Kidney (tissue), 13 donors: ENCODE measurements at regions not wholly inside any gene's neighbourhood (a gene's known extent, or its start where the extent isn't known, plus 50 kb on each side); places are given as distances from the start of the nearest gene placed in this dataset.

ENCODE experiments used
- DNase-seq, 5 donors: peaks; one replicate each; pipeline ENCODE4 v3.0.0-alpha.2; 2013 to 2020
- FAIRE-seq: peaks from 2 replicates; lab custom pipeline; 2012; peaks lifted over from hg19 to GRCh38; lab: Jason Lieb, UNC
- H3K27ac ChIP-seq, 2 donors: one replicate each; pipeline ENCODE4 v1.7.0; 2013; ENCODE audit warnings: low read depth in 2 of 2, low read length in 2 of 2, inconsistent platforms in 1 of 2
- H3K27me3 ChIP-seq: one replicate; pipeline ENCODE4 v1.7.1; 2013; ENCODE audit warnings: low read length, inconsistent platforms; ENCODE audit not compliant: control insufficient read depth, insufficient read depth
- H3K36me3 ChIP-seq, 3 donors: one replicate each; pipeline versions ENCODE4 v1.7.0 to v1.7.1; 2013; ENCODE audit warnings: low read length in 3 of 3, control low read depth in 1 of 3, inconsistent platforms in 1 of 3; ENCODE audit not compliant: insufficient read depth in 3 of 3, control insufficient read depth in 2 of 3
- H3K4me1 ChIP-seq, 3 donors: one replicate each; pipeline versions ENCODE4 v1.7.0 to v1.7.1; 2013; ENCODE audit warnings: low read length in 3 of 3, inconsistent platforms in 1 of 3, low read depth in 1 of 3; ENCODE audit not compliant: control insufficient read depth in 2 of 3, insufficient read depth in 2 of 3
- H3K4me3 ChIP-seq, 3 donors: one replicate each; pipeline versions ENCODE4 v1.7.0 to v1.8.1; 2013; ENCODE audit warnings: low read length in 3 of 3, control low read depth in 1 of 3, inconsistent platforms in 1 of 3
- H3K9ac ChIP-seq, 3 donors: one replicate each; pipeline versions ENCODE4 v1.7.0 to v1.7.1; 2013; ENCODE audit warnings: low read length in 3 of 3, control low read depth in 1 of 3, inconsistent platforms in 1 of 3
- H3K9me3 ChIP-seq, 3 donors: one replicate each; pipeline versions ENCODE4 v1.7.0 to v1.7.1; 2013; ENCODE audit warnings: low read length in 3 of 3, control low read depth in 1 of 3, inconsistent platforms in 1 of 3; ENCODE audit not compliant: control insufficient read depth in 2 of 3, insufficient read depth in 1 of 3
- CTCF ChIP-seq: IDR thresholded peaks from 3 replicates; pipeline ENCODE4 v1.5.1; 2012; ENCODE audit warnings: mild to moderate bottlenecking, moderate library complexity, borderline replicate concordance; ENCODE audit not compliant: insufficient read depth; ENCODE audit errors: extremely low read depth
- intact Hi-C: fragments of 100-400 bp; cut with DNase I; formaldehyde crosslinking; loops from one replicate; pipeline ENCODE4 v1.11.1; 2022
- donor health status: control.
- donor health status: control.
- donor health status: control.
- donor health status: control.
- donor health status: control.
- donor health status: DM: yes; HTN: yes; CAD: no.
- donor health status: Normal renal cell carcinoma (clear cell type).

DNA sequence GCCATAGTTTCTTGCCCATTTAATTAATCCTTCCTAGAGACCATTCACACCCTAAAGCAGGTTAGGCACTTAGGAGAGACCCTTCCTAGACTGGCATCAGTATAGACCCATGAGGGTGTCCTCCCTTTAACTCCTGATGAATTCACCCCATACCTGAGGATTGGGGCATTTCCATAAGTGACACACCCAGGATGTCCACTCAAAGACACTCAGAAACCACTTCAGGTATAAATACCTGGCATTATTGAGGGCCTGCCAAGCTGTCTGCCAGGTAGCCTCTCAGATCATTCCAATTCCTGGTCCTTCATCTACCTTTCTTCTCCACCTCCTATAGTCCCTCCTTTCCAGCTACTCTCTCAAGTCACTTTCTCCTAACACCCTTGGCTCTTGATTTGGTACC is 57.5 kb upstream of the SLC14A2 start:
- H3K9ac ChIP-seq = no peak overlapping the region
- peaks cover 0 to 4% (median 0%) of the 10 kb centered on the region in 3 donors for H3K4me1 ChIP-seq
- FAIRE-seq = no peak
- TF ChIP-seq CTCF = no peak
- no peaks in the 10 kb centered on the region for H3K27me3 ChIP-seq
- no peak for DNase-seq
- no peak overlapping the region for H3K4me3 ChIP-seq
- intact Hi-C loops = no loop called here
- H3K9me3 ChIP-seq = no peaks in the 10 kb centered on the region
- no peaks in the 10 kb centered on the region for H3K36me3 ChIP-seq
- no peak overlapping the region for H3K27ac ChIP-seq

- no peak overlapping the region for H3K27ac ChIP-seq
- no peaks in the 10 kb centered on the region for H3K4me1 ChIP-seq
- no peaks in the 10 kb centered on the region for H3K27me3 ChIP-seq
- TF ChIP-seq CTCF = no peak
- no peaks in the 10 kb centered on the region for H3K9me3 ChIP-seq
- intact Hi-C loops = no loop called here
- no peak overlapping the region for H3K4me3 ChIP-seq
- no peak for FAIRE-seq
- no peak for DNase-seq
- no peaks in the 10 kb centered on the region for H3K36me3 ChIP-seq
- H3K9ac ChIP-seq = no peak overlapping the region
Measured at GRCh38 chr18:45559258-45559657, 56.0 kb upstream of the SLC14A2 start.

DNA sequence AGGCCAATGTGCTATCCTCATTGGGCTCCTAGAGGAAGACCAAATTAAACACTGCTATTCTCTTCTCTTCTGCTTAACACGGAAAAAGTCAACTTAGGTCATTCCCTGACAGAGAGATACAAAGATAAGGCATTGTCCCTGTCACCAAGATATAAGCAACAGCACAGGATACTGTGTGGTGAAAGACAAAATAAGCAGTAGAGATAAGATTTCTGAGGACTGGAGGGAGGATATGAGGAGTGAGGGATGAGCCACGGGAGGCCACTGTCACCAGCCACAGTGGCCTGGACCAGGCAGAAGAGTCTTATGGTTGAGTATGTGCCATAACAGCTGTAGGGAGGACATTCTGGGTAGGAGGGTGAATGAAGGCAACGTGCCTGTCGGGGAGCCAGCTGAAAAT is 54.4 kb upstream of the SLC14A2 start:
- Histone ChIP-seq H3K27ac (no peak overlapping the region), H3K9ac (no peak overlapping the region), H3K9me3 (no peaks in the 10 kb centered on the region), H3K36me3 (no peaks in the 10 kb centered on the region), H3K4me3 (no peak overlapping the region), H3K4me1 (peaks cover 0 to 5% (median 0%) of the 10 kb centered on the region in 3 donors), H3K27me3 (no peaks in the 10 kb centered on the region)
- DNase-seq (no peak), FAIRE-seq (no peak)
- intact Hi-C loops = no loop called here
- no peak for TF ChIP-seq CTCF
